HCT116 (cell line): ENCODE measurements at regions not wholly inside any gene's neighbourhood (a gene's known extent, or its start where the extent isn't known, plus 50 kb on each side); places are given as distances from the start of the nearest gene placed in this dataset.

Experiments used
- ATAC-seq: fragments of 200-7000 bp; cut with Tn5 transposase; 2 replicates; pipeline ENCODE4 v1.9.1; 2020; ENCODE audit warnings: mild to moderate bottlenecking, moderate library complexity
- BruUV-seq: library from RNA; stranded (reverse); fragments of 400-500 nt; replicated peaks from 2 replicates; lab custom pipeline; 2021; lab: Mats Ljungman, UMichigan
- CTCF ChIA-PET: fragments of 300-600 bp; sonication (Branson Sonifier 250); formaldehyde crosslinking; loops from one replicate; lab custom pipeline; 2021; ENCODE audit warnings: antibody characterized with exemption; lab: Charles Lee
- POLR2A ChIA-PET: fragments of 300-600, 350-600 bp; sonication (Branson Sonifier 250); formaldehyde crosslinking; loops from one replicate; lab custom pipeline; 2021; ENCODE audit warnings: antibody characterized with exemption; lab: Charles Lee
- RAD21 ChIA-PET, 2 experiments: fragments of 300-600 bp; sonication (Branson Sonifier 250); formaldehyde crosslinking; loops; one replicate each; lab custom pipeline; 2023; ENCODE audit warnings: low total read pairs in 2 of 2; ENCODE audit not compliant: uncharacterized antibody in 2 of 2, unreplicated experiment in 2 of 2, low non-redundant PET in 1 of 2; lab: Charles Lee
- DNase-seq: peaks from one replicate; pipeline ENCODE4 v3.0.0-alpha.2; 2010; ENCODE audit warnings: low read depth, low spot score
- H2AFZ ChIP-seq: fragments of 200-600 bp; shearing (Covaris generic), sonication (generic); 2 replicates; pipeline ENCODE4 v1.6.1; 2017; ENCODE audit warnings: low read depth, mixed run types, mixed read lengths, antibody characterized with exemption, low read length; ENCODE audit not compliant: poor library complexity, severe bottlenecking
- H3K27ac ChIP-seq: 2 replicates; pipeline ENCODE4 v1.5.1; 2012; ENCODE audit warnings: low read depth, low read length
- H3K27me3 ChIP-seq: fragments of 200-600 bp; sonication (generic); 2 replicates; pipeline ENCODE4 v1.6.1; 2016; ENCODE audit warnings: mixed run types, low read length, mixed read lengths; ENCODE audit not compliant: insufficient read depth
- H3K36me3 ChIP-seq, 2 experiments: fragments of 200-500 bp in 1 of 2; fragments of 200-600 bp in 1 of 2; sonication (Bioruptor generic) in 1 of 2; sonication (generic) in 1 of 2; 2 replicates each; pipeline versions ENCODE4 v1.5.1 to v1.6.1; 2014 to 2016; ENCODE audit warnings: low read length in 2 of 2, inconsistent platforms in 1 of 2, mixed read lengths in 1 of 2, mixed run types in 1 of 2; ENCODE audit not compliant: insufficient read depth in 2 of 2, control insufficient read depth in 1 of 2
- H3K4me1 ChIP-seq, 2 experiments: fragments of 200-600 bp in 1 of 2; sonication (generic) in 1 of 2; 2 replicates each; pipeline versions ENCODE4 v1.5.1 to v1.6.1; 2012 to 2017; ENCODE audit warnings: low read length in 2 of 2, inconsistent platforms in 1 of 2, mild to moderate bottlenecking in 1 of 2, mixed read lengths in 1 of 2, mixed run types in 1 of 2, moderate library complexity in 1 of 2; ENCODE audit not compliant: insufficient read depth in 2 of 2, control insufficient read depth in 1 of 2
- H3K4me2 ChIP-seq: fragments of 200-600 bp; sonication (generic); 2 replicates; pipeline ENCODE4 v1.6.1; 2017; ENCODE audit warnings: mixed run types, low read length, mixed read lengths
- H3K4me3 ChIP-seq, 2 experiments: fragments of 200-600 bp in 1 of 2; sonication (generic) in 1 of 2; replicated peaks in 1 of 2; 2 replicates each; pipeline ENCODE4 v1.5.1; 2011 to 2016; ENCODE audit warnings: low read length in 2 of 2, control low read depth in 1 of 2, low read depth in 1 of 2, mild to moderate bottlenecking in 1 of 2, mixed read lengths in 1 of 2, mixed run types in 1 of 2
- H3K79me2 ChIP-seq: fragments of 200-600 bp; sonication (generic); 2 replicates; pipeline ENCODE4 v1.6.1; 2017; ENCODE audit warnings: mild to moderate bottlenecking, mixed run types, low read length, moderate library complexity, mixed read lengths; ENCODE audit not compliant: insufficient read depth
- H3K9ac ChIP-seq: fragments of 200-600 bp; sonication (generic); 2 replicates; pipeline ENCODE4 v1.6.1; 2016; ENCODE audit warnings: low read length, mixed read lengths
- H3K9me2 ChIP-seq: fragments of 200-600 bp; sonication (generic), shearing (Covaris generic); 2 replicates; pipeline ENCODE4 v1.6.1; 2017; ENCODE audit warnings: mixed run types, mild to moderate bottlenecking, moderate library complexity; ENCODE audit not compliant: insufficient read depth
- H3K9me3 ChIP-seq, 2 experiments: fragments of 200-500 bp in 1 of 2; fragments of 200-600 bp in 1 of 2; sonication (Bioruptor generic) in 1 of 2; sonication (generic) in 1 of 2; 2 replicates each; pipeline ENCODE4 v1.6.1; 2014 to 2017; ENCODE audit warnings: low read length in 2 of 2, mixed read lengths in 2 of 2, inconsistent platforms in 1 of 2, low read depth in 1 of 2, mild to moderate bottlenecking in 1 of 2, mixed run types in 1 of 2, moderate library complexity in 1 of 2; ENCODE audit not compliant: control insufficient read depth in 1 of 2, insufficient read depth in 1 of 2
- H4K20me1 ChIP-seq: fragments of 200-600 bp; sonication (generic), shearing (Covaris generic); 2 replicates; pipeline ENCODE4 v1.6.1; 2017; ENCODE audit warnings: mixed run types, mild to moderate bottlenecking, moderate library complexity; ENCODE audit not compliant: insufficient read depth
- CEBPB ChIP-seq: IDR thresholded peaks from 2 replicates; pipeline ENCODE4 v1.6.1; 2012; ENCODE audit warnings: low read depth
- EZH2 ChIP-seq: fragments of 200-600 bp; sonication (generic); IDR thresholded peaks from 2 replicates; pipeline ENCODE4 v1.6.1; 2017; ENCODE audit warnings: antibody characterized with exemption, mixed run types
- POLR2A ChIP-seq: IDR thresholded peaks from 2 replicates; pipeline ENCODE4 v1.7.0; 2011; ENCODE audit warnings: borderline replicate concordance; ENCODE audit not compliant: insufficient read depth, insufficient read length; ENCODE audit errors: extremely low read depth
- POLR2AphosphoS5 ChIP-seq: IDR thresholded peaks from 2 replicates; pipeline ENCODE4 v1.6.1; 2011; ENCODE audit warnings: mild to moderate bottlenecking, low read depth, low read length, moderate library complexity
- RAD21 ChIP-seq: IDR thresholded peaks from 2 replicates; pipeline ENCODE4 v1.6.1; 2012; ENCODE audit warnings: low read depth, mild to moderate bottlenecking
- SIN3A ChIP-seq: IDR thresholded peaks from 2 replicates; pipeline ENCODE4 v1.6.1; 2012; ENCODE audit warnings: low read depth
- SP1 ChIP-seq: IDR thresholded peaks from 2 replicates; pipeline ENCODE4 v1.6.1; 2012; ENCODE audit warnings: low read depth
- ZFX ChIP-seq: fragments of 450-650 bp; IDR thresholded peaks from 2 replicates; pipeline ENCODE4 v1.6.1; 2017
- ZNF274 ChIP-seq: fragments of 200-500 bp; sonication (Bioruptor generic); IDR thresholded peaks from 2 replicates; pipeline ENCODE4 v1.6.1; 2014; ENCODE audit warnings: mild to moderate bottlenecking, low read depth, low read length, inconsistent platforms
- intact Hi-C: fragments of 100-400 bp; cut with micrococcal nuclease; formaldehyde crosslinking; loops from 2 replicates; pipeline ENCODE4 v1.10.0; 2022
- TF ChIP-seq, protein P1 (sequence below): IDR thresholded peaks from 2 replicates; pipeline ENCODE4 v1.6.1; 2012; ENCODE audit warnings: low read depth

DNA sequence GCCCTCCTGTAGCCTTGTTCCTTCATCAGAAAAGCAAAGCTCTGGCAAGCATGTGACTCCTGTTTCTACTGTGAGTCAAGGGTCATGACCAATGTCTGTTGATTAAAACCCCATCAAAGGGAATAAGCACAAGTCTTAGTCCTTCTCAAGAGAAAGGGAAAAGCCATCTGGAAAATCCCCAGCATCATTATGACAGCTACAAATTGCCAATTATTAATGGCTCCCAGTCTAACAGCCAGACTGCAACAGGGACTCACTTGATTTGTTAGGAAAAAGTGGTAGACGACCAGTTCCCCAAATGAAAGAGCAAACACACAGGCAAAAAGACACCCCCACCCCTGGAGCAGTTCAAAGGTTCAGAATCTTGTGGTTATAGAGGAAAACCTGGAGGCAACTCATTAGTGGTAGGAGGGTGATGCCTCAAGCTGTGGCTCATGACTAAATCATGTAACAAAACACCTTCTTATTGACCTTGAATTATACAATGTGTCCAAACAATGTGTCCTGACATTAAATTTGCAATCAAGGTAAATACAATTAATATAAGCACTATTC, 315.7 kb downstream of the HNRNPD start:
- H3K27me3 ChIP-seq, result peaks cover 10% of the 10 kb centered on the region; the same call in 1 of the 2 replicates
- no peak for DNase-seq
- H3K9me3 ChIP-seq, result no peaks in the 10 kb centered on the region
- ChIA-PET POLR2A (no interaction called here), RAD21 (no interaction called here), CTCF (no interaction called here)
- no peaks in the 10 kb centered on the region for H3K36me3 ChIP-seq
- H4K20me1 ChIP-seq, result no peaks in the 10 kb centered on the region
- H3K4me2 ChIP-seq, result no peak overlapping the region
- no peak overlapping the region for H3K4me3 ChIP-seq
- H3K4me1 ChIP-seq, result no peaks in the 10 kb centered on the region
- intact Hi-C loops, result no loop called here
- no peaks in the 10 kb centered on the region for H3K9me2 ChIP-seq
- no peaks in the 10 kb centered on the region for H3K79me2 ChIP-seq
- H3K9ac ChIP-seq, result no peak overlapping the region
- no TSS peak for BruUV-seq
- H3K27ac ChIP-seq, result no peak overlapping the region
- no peak for TF ChIP-seq POLR2AphosphoS5
- TF ChIP-seq POLR2A, result no peak
- TF ChIP-seq ZFX, result no peak
- TF ChIP-seq SP1, result no peak
- TF ChIP-seq RAD21, result no peak
- no peak for TF ChIP-seq CEBPB
- TF ChIP-seq, protein P1, sequence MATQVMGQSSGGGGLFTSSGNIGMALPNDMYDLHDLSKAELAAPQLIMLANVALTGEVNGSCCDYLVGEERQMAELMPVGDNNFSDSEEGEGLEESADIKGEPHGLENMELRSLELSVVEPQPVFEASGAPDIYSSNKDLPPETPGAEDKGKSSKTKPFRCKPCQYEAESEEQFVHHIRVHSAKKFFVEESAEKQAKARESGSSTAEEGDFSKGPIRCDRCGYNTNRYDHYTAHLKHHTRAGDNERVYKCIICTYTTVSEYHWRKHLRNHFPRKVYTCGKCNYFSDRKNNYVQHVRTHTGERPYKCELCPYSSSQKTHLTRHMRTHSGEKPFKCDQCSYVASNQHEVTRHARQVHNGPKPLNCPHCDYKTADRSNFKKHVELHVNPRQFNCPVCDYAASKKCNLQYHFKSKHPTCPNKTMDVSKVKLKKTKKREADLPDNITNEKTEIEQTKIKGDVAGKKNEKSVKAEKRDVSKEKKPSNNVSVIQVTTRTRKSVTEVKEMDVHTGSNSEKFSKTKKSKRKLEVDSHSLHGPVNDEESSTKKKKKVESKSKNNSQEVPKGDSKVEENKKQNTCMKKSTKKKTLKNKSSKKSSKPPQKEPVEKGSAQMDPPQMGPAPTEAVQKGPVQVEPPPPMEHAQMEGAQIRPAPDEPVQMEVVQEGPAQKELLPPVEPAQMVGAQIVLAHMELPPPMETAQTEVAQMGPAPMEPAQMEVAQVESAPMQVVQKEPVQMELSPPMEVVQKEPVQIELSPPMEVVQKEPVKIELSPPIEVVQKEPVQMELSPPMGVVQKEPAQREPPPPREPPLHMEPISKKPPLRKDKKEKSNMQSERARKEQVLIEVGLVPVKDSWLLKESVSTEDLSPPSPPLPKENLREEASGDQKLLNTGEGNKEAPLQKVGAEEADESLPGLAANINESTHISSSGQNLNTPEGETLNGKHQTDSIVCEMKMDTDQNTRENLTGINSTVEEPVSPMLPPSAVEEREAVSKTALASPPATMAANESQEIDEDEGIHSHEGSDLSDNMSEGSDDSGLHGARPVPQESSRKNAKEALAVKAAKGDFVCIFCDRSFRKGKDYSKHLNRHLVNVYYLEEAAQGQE, result no peak
- no peak for TF ChIP-seq SIN3A
- no peak for TF ChIP-seq ZNF274
- no peak for TF ChIP-seq EZH2
- no peak for ATAC-seq
- no peak overlapping the region for H2AFZ ChIP-seq
